ENCODE measurements at regions not wholly inside any gene's neighbourhood (a gene's known extent, or its start where the extent isn't known, plus 50 kb on each side); places are given as distances from the start of the nearest gene placed in this dataset.

GRCh38 chr14:66070542-66071319, 415.4 kb upstream of the CCDC196 start:
- DNase-seq (ENCODE audit: low read depth) = peak; percentile 4

GRCh38 chr14:66072190-66073084, 413.7 kb upstream of the CCDC196 start:
- no peak for DNase-seq (ENCODE audit: low read depth)

GRCh38 chr14:66074537-66074936, 411.6 kb upstream of the CCDC196 start:
- peak; percentile 1 for DNase-seq (ENCODE audit: low read depth)

GRCh38 chr14:66076176-66076575, 410.0 kb upstream of the CCDC196 start:
- no peak for DNase-seq (ENCODE audit: low read depth)

GRCh38 chr14:66078006-66078405, 408.2 kb upstream of the CCDC196 start:
- no peak for DNase-seq (ENCODE audit: low read depth)

- no peak for DNase-seq (ENCODE audit: low read depth)
Observed at GRCh38 chr14:66081594-66082376, 404.4 kb upstream of the CCDC196 start.

- DNase-seq (ENCODE audit: low read depth) = no peak
Observed at GRCh38 chr14:66085224-66085623, 400.9 kb upstream of the CCDC196 start.

GRCh38 chr14:66085665-66086064, 400.5 kb upstream of the CCDC196 start:
- DNase-seq (ENCODE audit: low read depth) = no peak

GRCh38 chr14:66087231-66087630, 398.9 kb upstream of the CCDC196 start:
- no peak for DNase-seq (ENCODE audit: low read depth)

- DNase-seq (ENCODE audit: low read depth) = no peak
Observed at GRCh38 chr14:66088656-66089055, 397.5 kb upstream of the CCDC196 start.

- no peak for DNase-seq (ENCODE audit: low read depth)
Observed at GRCh38 chr14:66092206-66092605, 394.0 kb upstream of the CCDC196 start.

GRCh38 chr14:66092748-66093147, 393.4 kb upstream of the CCDC196 start:
- no peak for DNase-seq (ENCODE audit: low read depth)

GRCh38 chr14:66094001-66094727, 392.0 kb upstream of the CCDC196 start:
- DNase-seq (ENCODE audit: low read depth) = no peak

GRCh38 chr14:66099451-66099850, 386.7 kb upstream of the CCDC196 start:
- no peak for DNase-seq (ENCODE audit: low read depth)

- DNase-seq (ENCODE audit: low read depth) = no peak
Observed at GRCh38 chr14:66099931-66100330, 386.2 kb upstream of the CCDC196 start.

GRCh38 chr14:66101662-66102061, 384.5 kb upstream of the CCDC196 start:
- DNase-seq (ENCODE audit: low read depth) = no peak

GRCh38 chr14:66104486-66104885, 381.7 kb upstream of the CCDC196 start:
- DNase-seq (ENCODE audit: low read depth) = no peak

- peak; percentile 46 for DNase-seq (ENCODE audit: low read depth)
Observed at GRCh38 chr14:66105815-66106214, 380.4 kb upstream of the CCDC196 start.

- no peak for DNase-seq (ENCODE audit: low read depth)
Observed at GRCh38 chr14:66109426-66109825, 376.7 kb upstream of the CCDC196 start.

GRCh38 chr14:66111891-66112290, 374.3 kb upstream of the CCDC196 start:
- no peak for DNase-seq (ENCODE audit: low read depth)

- DNase-seq (ENCODE audit: low read depth) = no peak
Observed at GRCh38 chr14:66114071-66114470, 372.1 kb upstream of the CCDC196 start.
